Peyer's patch (tissue), 4 donors: ENCODE measurements at regions not wholly inside any gene's neighbourhood (a gene's known extent, or its start where the extent isn't known, plus 50 kb on each side); places are given as distances from the start of the nearest gene placed in this dataset.

Experiments used
- DNase-seq, 3 donors: peaks; one replicate each; pipeline ENCODE4 v3.0.0-alpha.2; 2017 to 2019
- H3K27ac ChIP-seq, 4 donors: fragments of 200-600 bp; sonication (generic); one replicate each; pipeline ENCODE4 v1.5.1; 2016 to 2019
- H3K27me3 ChIP-seq, 2 donors: fragments of 200-600 bp; sonication (generic); one replicate each; pipeline ENCODE4 v1.5.1; 2019
- H3K36me3 ChIP-seq, 3 donors: fragments of 200-600 bp; sonication (generic); one replicate each; pipeline ENCODE4 v1.5.1; 2016 to 2019
- H3K4me1 ChIP-seq, 4 donors: fragments of 200-600 bp; sonication (generic); one replicate each; pipeline ENCODE4 v1.5.1; 2016 to 2019
- H3K4me3 ChIP-seq, 4 donors: fragments of 200-600 bp; sonication (generic); 1 replicate in 3 of 4; 2 replicates in 1 of 4; pipeline ENCODE4 v1.5.1; 2016 to 2019; ENCODE audit warnings: mild to moderate bottlenecking in 1 of 4
- H3K9me3 ChIP-seq, 4 donors: fragments of 200-600 bp; sonication (generic); one replicate each; pipeline ENCODE4 v1.5.1; 2016 to 2019; ENCODE audit warnings: mild to moderate bottlenecking in 1 of 4
- CTCF ChIP-seq, 6 experiments: fragments of 450-650 bp in 4 of 6; fragments of 200-600 bp in 2 of 6; sonication (generic) in 1 of 6; IDR thresholded peaks; one replicate each; pipeline ENCODE4 v1.5.1; 2017 to 2019; ENCODE audit warnings: antibody characterized with exemption in 6 of 6, mild to moderate bottlenecking in 3 of 6, moderate library complexity in 1 of 6
- POLR2A ChIP-seq, 2 donors: fragments of 450-650 bp; IDR thresholded peaks; one replicate each; pipeline ENCODE4 v1.5.1; 2017; ENCODE audit warnings: antibody characterized with exemption in 2 of 2, mild to moderate bottlenecking in 2 of 2, moderate library complexity in 2 of 2

- no peak for DNase-seq
- Histone ChIP-seq H3K4me3 (no peak overlapping the region), H3K27me3 (no peaks in the 10 kb centered on the region), H3K36me3 (no peaks in the 10 kb centered on the region), H3K4me1 (peaks cover 0 to 7% (median 0%) of the 10 kb centered on the region in 4 donors), H3K27ac (no peak overlapping the region), H3K9me3 (no peaks in the 10 kb centered on the region)
- no peak for TF ChIP-seq POLR2A (IDR thresholded peaks at IDR 0.05)
- TF ChIP-seq CTCF (IDR thresholded peaks at IDR 0.05): no peak
Observed at GRCh38 chr5:163815240-163815791, 309.9 kb downstream of the MAT2B start.

DNA sequence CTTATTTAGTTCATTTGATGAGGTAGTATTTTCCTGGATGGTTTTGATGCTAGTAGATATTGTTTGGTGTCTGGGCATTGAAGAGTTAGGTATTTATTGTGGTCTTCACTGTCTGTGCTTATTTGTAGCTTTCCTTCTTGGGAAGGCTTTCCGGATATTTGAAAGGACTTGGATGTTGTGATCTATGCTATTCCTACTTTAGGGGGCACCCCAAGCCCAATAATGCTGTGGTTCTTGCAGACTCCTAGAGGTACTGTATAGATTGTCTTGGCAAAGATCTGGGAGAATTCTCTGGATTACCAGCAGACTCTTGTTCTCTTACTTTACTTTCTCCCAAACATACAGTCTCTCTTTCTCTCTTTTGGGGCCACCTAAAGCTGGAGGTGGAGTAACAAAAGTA is 315.7 kb downstream of the MAT2B start:
- no peaks in the 10 kb centered on the region for H3K27me3 ChIP-seq
- DNase-seq: no peak
- no peaks in the 10 kb centered on the region for H3K9me3 ChIP-seq
- H3K4me3 ChIP-seq: no peak overlapping the region
- H3K4me1 ChIP-seq: no peaks in the 10 kb centered on the region
- no peak overlapping the region for H3K27ac ChIP-seq
- H3K36me3 ChIP-seq: no peaks in the 10 kb centered on the region
- no peak for TF ChIP-seq CTCF (IDR thresholded peaks at IDR 0.05)
- no peak for TF ChIP-seq POLR2A (IDR thresholded peaks at IDR 0.05)

DNA sequence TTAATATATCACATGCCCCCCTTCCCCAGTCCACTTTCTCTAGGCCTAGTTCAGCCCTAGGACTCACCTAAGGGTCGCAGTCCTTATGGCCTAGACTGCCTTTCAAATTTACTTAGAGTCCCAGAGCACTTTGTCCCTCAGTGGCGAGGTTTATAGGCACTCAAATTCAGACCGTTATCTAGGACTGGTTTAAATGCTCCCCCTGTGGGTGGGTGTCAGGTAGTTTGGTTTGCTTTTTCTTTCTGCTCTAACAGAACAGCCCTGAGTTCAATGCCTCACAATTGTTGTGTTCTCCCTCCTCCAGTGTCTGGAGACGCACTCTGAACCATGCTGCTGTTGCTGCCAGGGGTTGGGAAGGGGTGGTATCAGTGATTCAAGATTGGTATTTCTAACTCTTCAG is 317.1 kb downstream of the MAT2B start:
- Histone ChIP-seq H3K27me3 (no peaks in the 10 kb centered on the region), H3K27ac (no peak overlapping the region), H3K9me3 (no peaks in the 10 kb centered on the region), H3K36me3 (no peaks in the 10 kb centered on the region), H3K4me3 (no peak overlapping the region), H3K4me1 (no peaks in the 10 kb centered on the region)
- DNase-seq: no peak
- TF ChIP-seq CTCF (IDR thresholded peaks at IDR 0.05) (no peak), POLR2A (IDR thresholded peaks at IDR 0.05) (no peak)

DNA sequence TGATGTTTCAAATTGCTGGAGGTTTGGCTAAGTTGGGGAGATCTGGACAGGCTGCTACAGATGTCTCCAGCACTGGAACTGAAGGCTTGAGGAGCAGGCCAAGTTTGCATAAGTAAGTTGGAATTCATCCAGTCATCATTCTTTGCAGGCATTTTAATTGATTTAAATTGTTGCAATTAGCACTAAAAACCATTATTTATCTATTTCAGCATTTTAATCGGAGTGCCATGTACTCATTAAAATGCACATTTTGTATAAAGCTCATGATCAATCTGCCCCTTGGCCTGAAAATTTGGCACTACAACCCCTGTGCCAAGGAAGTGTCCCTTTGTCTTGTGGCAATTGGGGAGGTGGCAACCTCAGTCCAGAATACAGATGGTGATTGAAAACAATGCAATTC is 320.2 kb downstream of the MAT2B start:
- TF ChIP-seq CTCF (IDR thresholded peaks at IDR 0.05) (no peak), POLR2A (IDR thresholded peaks at IDR 0.05) (no peak)
- no peak overlapping the region for H3K27ac ChIP-seq
- H3K9me3 ChIP-seq: no peaks in the 10 kb centered on the region
- no peak overlapping the region for H3K4me3 ChIP-seq
- no peaks in the 10 kb centered on the region for H3K4me1 ChIP-seq
- DNase-seq: no peak
- H3K27me3 ChIP-seq: no peaks in the 10 kb centered on the region
- no peaks in the 10 kb centered on the region for H3K36me3 ChIP-seq

DNA sequence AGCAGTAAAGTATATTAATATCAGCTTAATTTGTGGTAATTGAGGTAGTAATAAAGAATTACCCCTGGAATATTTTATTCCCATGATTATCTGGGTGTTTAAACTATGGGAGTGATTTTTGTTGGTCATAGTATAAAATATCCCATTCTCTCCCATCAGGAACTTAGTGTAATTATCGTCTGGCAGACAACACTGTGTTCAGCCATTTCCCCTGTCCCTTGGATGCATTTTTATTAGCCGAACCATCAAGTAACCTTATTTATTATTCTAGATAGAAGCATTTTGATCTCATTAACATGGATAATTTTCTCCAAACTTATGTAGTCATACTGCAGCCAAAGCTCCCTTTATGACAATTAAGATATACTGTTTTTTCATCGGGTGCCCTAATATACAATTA is 320.8 kb downstream of the MAT2B start:
- no peaks in the 10 kb centered on the region for H3K27me3 ChIP-seq
- H3K9me3 ChIP-seq: no peaks in the 10 kb centered on the region

More for the DNA sequence above, 320.8 kb downstream of the MAT2B start:
- TF ChIP-seq CTCF (IDR thresholded peaks at IDR 0.05) (no peak), POLR2A (IDR thresholded peaks at IDR 0.05) (no peak)
- DNase-seq: no peak
- H3K27ac ChIP-seq: no peak overlapping the region
- H3K4me3 ChIP-seq: no peak overlapping the region
- no peaks in the 10 kb centered on the region for H3K4me1 ChIP-seq
- H3K36me3 ChIP-seq: no peaks in the 10 kb centered on the region
